Neural progenitor cell (in vitro differentiated cells): ENCODE measurements at regions not wholly inside any gene's neighbourhood (a gene's known extent, or its start where the extent isn't known, plus 50 kb on each side); places are given as distances from the start of the nearest gene placed in this dataset.

Source experiments
- CTCF ChIP-seq: fragments of 200-600 bp; sonication (generic); IDR thresholded peaks from 2 replicates; pipeline ENCODE4 v1.5.1; 2017; ENCODE audit warnings: antibody characterized with exemption, mild to moderate bottlenecking
- EZH2 ChIP-seq: fragments of 200-600 bp; sonication (generic); IDR thresholded peaks from 2 replicates; pipeline ENCODE4 v1.6.1; 2017; ENCODE audit warnings: antibody characterized with exemption, mild to moderate bottlenecking, moderate library complexity

GRCh38 chr2:74735564-74735963, 81.5 kb downstream of the SEMA4F start:
- TF ChIP-seq CTCF (no peak), EZH2 (no peak)
